ENCODE measurements at regions not wholly inside any gene's neighbourhood (a gene's known extent, or its start where the extent isn't known, plus 50 kb on each side); places are given as distances from the start of the nearest gene placed in this dataset.

DNA sequence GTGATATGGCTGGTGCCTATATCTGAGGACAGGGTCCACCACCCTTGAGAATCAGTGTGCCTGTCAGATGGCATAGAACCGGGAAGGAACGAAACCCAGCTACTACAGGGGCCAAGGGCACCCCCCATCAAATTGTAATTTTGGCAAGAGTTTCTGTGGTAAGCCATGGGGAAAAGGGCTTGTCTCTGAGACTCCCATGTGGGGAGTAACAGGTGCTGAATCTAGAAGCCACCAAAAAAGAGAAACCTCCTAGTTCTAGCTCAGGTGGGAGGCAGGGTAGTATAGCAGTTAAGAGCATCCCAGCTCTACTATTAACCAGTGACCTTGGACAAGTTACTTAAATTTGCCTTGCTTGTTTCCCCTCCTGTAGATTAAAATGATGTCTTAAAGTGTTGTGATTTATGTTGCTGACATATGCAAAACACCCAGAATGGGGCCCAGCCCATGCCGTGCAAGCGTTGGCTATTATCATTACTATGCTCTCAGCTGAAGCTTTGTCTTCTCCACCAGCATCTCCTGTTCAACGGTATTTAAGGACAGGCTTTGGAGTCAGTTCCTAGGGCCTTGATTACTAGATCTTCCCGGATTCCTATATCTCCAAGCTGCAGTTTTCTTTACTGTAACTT lies 210.7 kb upstream of the NLRP1 start:
- TF ChIP-seq, protein P1, sequence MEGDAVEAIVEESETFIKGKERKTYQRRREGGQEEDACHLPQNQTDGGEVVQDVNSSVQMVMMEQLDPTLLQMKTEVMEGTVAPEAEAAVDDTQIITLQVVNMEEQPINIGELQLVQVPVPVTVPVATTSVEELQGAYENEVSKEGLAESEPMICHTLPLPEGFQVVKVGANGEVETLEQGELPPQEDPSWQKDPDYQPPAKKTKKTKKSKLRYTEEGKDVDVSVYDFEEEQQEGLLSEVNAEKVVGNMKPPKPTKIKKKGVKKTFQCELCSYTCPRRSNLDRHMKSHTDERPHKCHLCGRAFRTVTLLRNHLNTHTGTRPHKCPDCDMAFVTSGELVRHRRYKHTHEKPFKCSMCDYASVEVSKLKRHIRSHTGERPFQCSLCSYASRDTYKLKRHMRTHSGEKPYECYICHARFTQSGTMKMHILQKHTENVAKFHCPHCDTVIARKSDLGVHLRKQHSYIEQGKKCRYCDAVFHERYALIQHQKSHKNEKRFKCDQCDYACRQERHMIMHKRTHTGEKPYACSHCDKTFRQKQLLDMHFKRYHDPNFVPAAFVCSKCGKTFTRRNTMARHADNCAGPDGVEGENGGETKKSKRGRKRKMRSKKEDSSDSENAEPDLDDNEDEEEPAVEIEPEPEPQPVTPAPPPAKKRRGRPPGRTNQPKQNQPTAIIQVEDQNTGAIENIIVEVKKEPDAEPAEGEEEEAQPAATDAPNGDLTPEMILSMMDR (IDR thresholded peaks at IDR 0.05), result no peak
- TF ChIP-seq POLR2A (IDR thresholded peaks at IDR 0.05), result no peak
